Adrenal gland (tissue), 5 donors: ENCODE measurements at regions not wholly inside any gene's neighbourhood (a gene's known extent, or its start where the extent isn't known, plus 50 kb on each side); places are given as distances from the start of the nearest gene placed in this dataset.

Source experiments
- CTCF ChIP-seq, 6 experiments: fragments of 450-650 bp in 4 of 6; fragments of 200-600 bp in 2 of 6; sonication (generic) in 1 of 6; IDR thresholded peaks; 1 replicate in 5 of 6; 2 replicates in 1 of 6; pipeline versions ENCODE4 v1.5.1 to v1.8.0; 2016 to 2021; ENCODE audit warnings: antibody characterized with exemption in 6 of 6, mild to moderate bottlenecking in 2 of 6, moderate library complexity in 1 of 6
- POLR2A ChIP-seq, 2 donors: fragments of 450-650 bp; IDR thresholded peaks; one replicate each; pipeline ENCODE4 v1.6.1; 2017; ENCODE audit warnings: antibody characterized with exemption in 2 of 2, mild to moderate bottlenecking in 2 of 2, moderate library complexity in 1 of 2
- donor health status: DM: no; HTN: no; CAD: no.

DNA sequence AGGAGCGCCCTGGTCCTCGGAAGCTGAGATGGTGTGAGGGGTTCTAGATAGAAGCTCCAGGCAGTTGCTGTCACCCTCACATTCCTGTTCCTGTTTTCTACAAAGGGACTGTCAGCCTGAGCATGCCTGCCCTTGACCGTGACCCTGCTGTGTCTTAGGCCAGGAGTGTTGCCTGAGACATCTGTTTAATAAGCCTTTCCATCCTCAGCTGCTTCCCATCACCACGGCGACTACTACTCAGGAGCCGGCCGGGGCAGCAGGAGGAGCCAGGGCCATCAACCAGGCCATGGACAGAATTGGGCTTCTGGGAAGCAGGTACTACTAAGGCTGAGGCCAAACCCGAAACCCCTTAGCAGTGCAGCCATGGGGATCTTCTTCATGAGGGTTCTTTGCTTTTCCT is 151.4 kb downstream of the KATNIP start:
- no peak for TF ChIP-seq CTCF (IDR thresholded peaks at IDR 0.05)
- TF ChIP-seq POLR2A (IDR thresholded peaks at IDR 0.05): no peak
